SK-N-SH treated with all-trans-retinoic acid at 6 μM for 48 hours (cell line): ENCODE measurements at regions not wholly inside any gene's neighbourhood (a gene's known extent, or its start where the extent isn't known, plus 50 kb on each side); places are given as distances from the start of the nearest gene placed in this dataset.

ENCODE experiments used
- ATAC-seq: fragments of 200-7000 bp; cut with Tn5 transposase; 3 replicates; pipeline ENCODE4 v1.9.1; 2020; ENCODE audit warnings: mild to moderate bottlenecking, moderate library complexity
- ARNTL ChIP-seq: fragments of 450-650 bp; formaldehyde crosslinking; IDR thresholded peaks from 2 replicates; pipeline ENCODE4 v1.5.0; 2020; ENCODE audit warnings: low read depth, mild to moderate bottlenecking, moderate library complexity, borderline replicate concordance
- BACH2 ChIP-seq: fragments of 250-450 bp; sonication (Bioruptor Pico); IDR thresholded peaks from 2 replicates; pipeline ENCODE4 v1.9.0; 2021; ENCODE audit warnings: mild to moderate bottlenecking, borderline replicate concordance
- CREB5 ChIP-seq: fragments of 250-450 bp; sonication (Bioruptor Pico); IDR thresholded peaks from 2 replicates; pipeline ENCODE4 v1.5.1; 2020; ENCODE audit warnings: low read depth, mild to moderate bottlenecking, moderate library complexity
- CSDC2 ChIP-seq: fragments of 250-450 bp; sonication (Bioruptor Pico); IDR thresholded peaks from 2 replicates; pipeline ENCODE4 v1.5.0; 2020; ENCODE audit warnings: mild to moderate bottlenecking, moderate library complexity
- ESRRG ChIP-seq: fragments of 250-450 bp; sonication (Bioruptor Pico); IDR thresholded peaks from 2 replicates; pipeline ENCODE4 v1.6.1; 2021; ENCODE audit warnings: mild to moderate bottlenecking
- GLIS3 ChIP-seq: fragments of 250-450 bp; sonication (Bioruptor Pico); IDR thresholded peaks from 2 replicates; pipeline ENCODE4 v1.5.0; 2020; ENCODE audit warnings: mild to moderate bottlenecking, moderate library complexity
- ISL1 ChIP-seq: fragments of 250-450 bp; sonication (Bioruptor Pico); IDR thresholded peaks from 2 replicates; pipeline ENCODE4 v2.1.2; 2022; ENCODE audit warnings: mild to moderate bottlenecking, moderate library complexity
- OSR1 ChIP-seq: fragments of 250-450 bp; sonication (Bioruptor Pico); IDR thresholded peaks from 2 replicates; pipeline ENCODE4 v1.8.0; 2022; ENCODE audit warnings: moderate library complexity, mild to moderate bottlenecking, inconsistent platforms
- PPARA ChIP-seq: fragments of 250-450 bp; sonication (Bioruptor Pico); IDR thresholded peaks from 2 replicates; pipeline ENCODE4 v1.5.0; 2020; ENCODE audit warnings: mild to moderate bottlenecking, borderline replicate concordance
- RARB ChIP-seq: fragments of 250-450 bp; sonication (Bioruptor Pico); IDR thresholded peaks from 2 replicates; pipeline ENCODE4 v1.8.0; 2021; ENCODE audit warnings: mild to moderate bottlenecking, moderate library complexity
- SNAI2 ChIP-seq: fragments of 250-450 bp; sonication (Bioruptor Pico); IDR thresholded peaks from 2 replicates; pipeline ENCODE4 v1.5.0; 2020; ENCODE audit warnings: mild to moderate bottlenecking, moderate library complexity
- TCF4 ChIP-seq: fragments of 250-450 bp; sonication (Bioruptor Pico); IDR thresholded peaks from 2 replicates; pipeline ENCODE4 v1.8.0; 2021; ENCODE audit warnings: mild to moderate bottlenecking, moderate library complexity, borderline replicate concordance
- TOX ChIP-seq: fragments of 250-450 bp; sonication (Bioruptor Pico); IDR thresholded peaks from 2 replicates; pipeline ENCODE4 v1.8.0; 2021; ENCODE audit warnings: mild to moderate bottlenecking, moderate library complexity, borderline replicate concordance
- ZC3H10 ChIP-seq: fragments of 250-450 bp; sonication (Bioruptor Pico); IDR thresholded peaks from 2 replicates; pipeline ENCODE4 v1.5.1; 2021; ENCODE audit warnings: mild to moderate bottlenecking, moderate library complexity
- ZFP3 ChIP-seq: fragments of 250-450 bp; sonication (Bioruptor Pico); IDR thresholded peaks from 2 replicates; pipeline ENCODE4 v1.5.0; 2020; ENCODE audit warnings: mild to moderate bottlenecking, moderate library complexity
- ZFP30 ChIP-seq: fragments of 450-650 bp; formaldehyde crosslinking; IDR thresholded peaks from 2 replicates; pipeline ENCODE4 v1.5.0; 2022; ENCODE audit warnings: mild to moderate bottlenecking, moderate library complexity
- ZNF565 ChIP-seq: fragments of 450-650 bp; formaldehyde crosslinking; conservative IDR thresholded peaks from 2 replicates; pipeline ENCODE4 v1.5.0; 2020; ENCODE audit warnings: low read depth, mild to moderate bottlenecking, moderate library complexity
- ZNF70 ChIP-seq: fragments of 450-650 bp; formaldehyde crosslinking; IDR thresholded peaks from 2 replicates; pipeline ENCODE4 v1.5.0; 2020; ENCODE audit warnings: mild to moderate bottlenecking, moderate library complexity
- ZNF8 ChIP-seq: fragments of 450-650 bp; formaldehyde crosslinking; IDR thresholded peaks from 2 replicates; pipeline ENCODE4 v1.5.0; 2020; ENCODE audit warnings: mild to moderate bottlenecking, moderate library complexity
- TF ChIP-seq, protein P1 (sequence below): fragments of 250-450 bp; sonication (Bioruptor Pico); IDR thresholded peaks from 2 replicates; pipeline ENCODE4 v1.8.0; 2020; ENCODE audit warnings: mild to moderate bottlenecking, moderate library complexity, borderline replicate concordance
- TF ChIP-seq, protein P2 (sequence below): fragments of 250-450 bp; sonication (Bioruptor Pico); IDR thresholded peaks from 2 replicates; pipeline ENCODE4 v1.5.0; 2020; ENCODE audit warnings: mild to moderate bottlenecking, moderate library complexity
- TF ChIP-seq, protein P3 (sequence below): fragments of 250-450 bp; sonication (Bioruptor Pico); IDR thresholded peaks from 2 replicates; pipeline ENCODE4 v1.5.1; 2021; ENCODE audit warnings: mild to moderate bottlenecking, moderate library complexity
- TF ChIP-seq, protein P4 (sequence below): fragments of 250-450 bp; sonication (Bioruptor Pico); IDR thresholded peaks from 2 replicates; pipeline ENCODE4 v1.8.0; 2021; ENCODE audit warnings: low read depth, mild to moderate bottlenecking, moderate library complexity, borderline replicate concordance

- TF ChIP-seq TCF4 (CRISPR knock-in tag) = no peak
- no peak for TF ChIP-seq ARNTL (CRISPR knock-in tag)
- no peak for TF ChIP-seq ZFP3
- TF ChIP-seq RARB = no peak
- TF ChIP-seq CSDC2 (CRISPR knock-in tag) = no peak
- TF ChIP-seq, protein P1, sequence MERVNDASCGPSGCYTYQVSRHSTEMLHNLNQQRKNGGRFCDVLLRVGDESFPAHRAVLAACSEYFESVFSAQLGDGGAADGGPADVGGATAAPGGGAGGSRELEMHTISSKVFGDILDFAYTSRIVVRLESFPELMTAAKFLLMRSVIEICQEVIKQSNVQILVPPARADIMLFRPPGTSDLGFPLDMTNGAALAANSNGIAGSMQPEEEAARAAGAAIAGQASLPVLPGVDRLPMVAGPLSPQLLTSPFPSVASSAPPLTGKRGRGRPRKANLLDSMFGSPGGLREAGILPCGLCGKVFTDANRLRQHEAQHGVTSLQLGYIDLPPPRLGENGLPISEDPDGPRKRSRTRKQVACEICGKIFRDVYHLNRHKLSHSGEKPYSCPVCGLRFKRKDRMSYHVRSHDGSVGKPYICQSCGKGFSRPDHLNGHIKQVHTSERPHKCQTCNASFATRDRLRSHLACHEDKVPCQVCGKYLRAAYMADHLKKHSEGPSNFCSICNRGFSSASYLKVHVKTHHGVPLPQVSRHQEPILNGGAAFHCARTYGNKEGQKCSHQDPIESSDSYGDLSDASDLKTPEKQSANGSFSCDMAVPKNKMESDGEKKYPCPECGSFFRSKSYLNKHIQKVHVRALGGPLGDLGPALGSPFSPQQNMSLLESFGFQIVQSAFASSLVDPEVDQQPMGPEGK (CRISPR knock-in tag) = no peak
- TF ChIP-seq PPARA (CRISPR knock-in tag) = no peak
- no peak for TF ChIP-seq TOX (CRISPR knock-in tag)
- TF ChIP-seq ISL1 (CRISPR knock-in tag) = no peak
- no peak for TF ChIP-seq ESRRG (CRISPR knock-in tag)
- TF ChIP-seq ZNF70 (CRISPR knock-in tag) = no peak
- TF ChIP-seq, protein P2, sequence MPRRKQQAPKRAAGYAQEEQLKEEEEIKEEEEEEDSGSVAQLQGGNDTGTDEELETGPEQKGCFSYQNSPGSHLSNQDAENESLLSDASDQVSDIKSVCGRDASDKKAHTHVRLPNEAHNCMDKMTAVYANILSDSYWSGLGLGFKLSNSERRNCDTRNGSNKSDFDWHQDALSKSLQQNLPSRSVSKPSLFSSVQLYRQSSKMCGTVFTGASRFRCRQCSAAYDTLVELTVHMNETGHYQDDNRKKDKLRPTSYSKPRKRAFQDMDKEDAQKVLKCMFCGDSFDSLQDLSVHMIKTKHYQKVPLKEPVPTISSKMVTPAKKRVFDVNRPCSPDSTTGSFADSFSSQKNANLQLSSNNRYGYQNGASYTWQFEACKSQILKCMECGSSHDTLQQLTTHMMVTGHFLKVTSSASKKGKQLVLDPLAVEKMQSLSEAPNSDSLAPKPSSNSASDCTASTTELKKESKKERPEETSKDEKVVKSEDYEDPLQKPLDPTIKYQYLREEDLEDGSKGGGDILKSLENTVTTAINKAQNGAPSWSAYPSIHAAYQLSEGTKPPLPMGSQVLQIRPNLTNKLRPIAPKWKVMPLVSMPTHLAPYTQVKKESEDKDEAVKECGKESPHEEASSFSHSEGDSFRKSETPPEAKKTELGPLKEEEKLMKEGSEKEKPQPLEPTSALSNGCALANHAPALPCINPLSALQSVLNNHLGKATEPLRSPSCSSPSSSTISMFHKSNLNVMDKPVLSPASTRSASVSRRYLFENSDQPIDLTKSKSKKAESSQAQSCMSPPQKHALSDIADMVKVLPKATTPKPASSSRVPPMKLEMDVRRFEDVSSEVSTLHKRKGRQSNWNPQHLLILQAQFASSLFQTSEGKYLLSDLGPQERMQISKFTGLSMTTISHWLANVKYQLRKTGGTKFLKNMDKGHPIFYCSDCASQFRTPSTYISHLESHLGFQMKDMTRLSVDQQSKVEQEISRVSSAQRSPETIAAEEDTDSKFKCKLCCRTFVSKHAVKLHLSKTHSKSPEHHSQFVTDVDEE = no peak
- no peak for TF ChIP-seq ZFP30 (CRISPR knock-in tag)
- TF ChIP-seq ZNF8 = no peak
- TF ChIP-seq BACH2 (CRISPR knock-in tag) = no peak
- no peak for TF ChIP-seq GLIS3 (CRISPR knock-in tag)
- no peak for TF ChIP-seq CREB5 (CRISPR knock-in tag)
- no peak for TF ChIP-seq ZC3H10 (CRISPR knock-in tag)
- TF ChIP-seq ZNF565 (CRISPR knock-in tag) = no peak
- ATAC-seq = no peak
Observed at GRCh38 chr5:66425842-66426241, 170.4 kb upstream of the MAST4 start.

DNA sequence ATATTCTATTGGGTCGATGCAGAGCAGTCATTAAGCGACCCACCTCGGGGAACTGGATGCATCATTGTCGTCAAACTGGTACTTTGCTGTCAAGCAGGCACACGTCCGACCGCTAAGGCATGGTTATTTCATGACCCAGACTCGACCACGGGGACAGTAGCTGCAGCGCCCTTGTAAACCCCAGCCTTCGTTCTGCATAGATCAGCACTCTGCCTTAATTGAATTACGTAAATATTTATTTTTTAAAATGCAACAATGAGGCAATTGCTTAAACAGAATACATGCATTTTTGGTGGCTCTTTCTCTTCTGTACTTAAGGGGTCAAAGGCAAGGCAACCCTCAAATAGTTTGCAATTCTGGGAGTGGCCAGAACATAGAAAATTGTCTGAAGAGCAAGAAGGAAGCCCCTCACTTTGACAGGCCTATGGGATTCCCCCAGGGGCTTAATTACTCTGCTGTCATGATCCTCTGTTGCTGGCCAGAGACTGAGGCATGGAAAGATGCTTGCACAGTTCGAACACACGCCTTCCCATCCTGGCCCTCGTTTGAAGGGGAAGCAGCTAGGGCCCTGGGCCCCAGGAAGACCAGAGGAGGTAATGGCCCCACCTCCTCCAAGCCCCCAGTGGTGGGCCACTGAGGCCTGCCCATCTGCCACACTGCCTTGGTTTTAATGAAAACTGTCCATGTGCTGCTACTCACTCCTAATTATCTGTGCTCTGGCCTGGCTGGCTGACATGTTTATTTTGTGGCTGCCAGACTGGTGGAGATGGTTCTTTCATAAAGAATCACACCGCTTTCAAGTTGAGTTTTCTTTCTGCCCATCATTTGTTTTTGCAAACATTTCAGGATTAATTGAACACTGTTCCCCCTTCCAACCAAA is 169.7 kb upstream of the MAST4 start:
- TF ChIP-seq ESRRG (CRISPR knock-in tag) = no peak
- TF ChIP-seq CREB5 (CRISPR knock-in tag) = no peak
- TF ChIP-seq ZNF8 = no peak
- ATAC-seq = no peak

GRCh38 chr5:66427139-66427442 is 169.1 kb upstream of the MAST4 start:
- ATAC-seq = no peak
- no peak for TF ChIP-seq ZNF8
- TF ChIP-seq, protein P3, sequence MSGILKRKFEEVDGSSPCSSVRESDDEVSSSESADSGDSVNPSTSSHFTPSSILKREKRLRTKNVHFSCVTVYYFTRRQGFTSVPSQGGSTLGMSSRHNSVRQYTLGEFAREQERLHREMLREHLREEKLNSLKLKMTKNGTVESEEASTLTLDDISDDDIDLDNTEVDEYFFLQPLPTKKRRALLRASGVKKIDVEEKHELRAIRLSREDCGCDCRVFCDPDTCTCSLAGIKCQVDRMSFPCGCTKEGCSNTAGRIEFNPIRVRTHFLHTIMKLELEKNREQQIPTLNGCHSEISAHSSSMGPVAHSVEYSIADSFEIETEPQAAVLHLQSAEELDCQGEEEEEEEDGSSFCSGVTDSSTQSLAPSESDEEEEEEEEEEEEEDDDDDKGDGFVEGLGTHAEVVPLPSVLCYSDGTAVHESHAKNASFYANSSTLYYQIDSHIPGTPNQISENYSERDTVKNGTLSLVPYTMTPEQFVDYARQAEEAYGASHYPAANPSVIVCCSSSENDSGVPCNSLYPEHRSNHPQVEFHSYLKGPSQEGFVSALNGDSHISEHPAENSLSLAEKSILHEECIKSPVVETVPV = no peak
- TF ChIP-seq, protein P1 (CRISPR knock-in tag) = no peak
- no peak for TF ChIP-seq RARB
- TF ChIP-seq ZNF70 (CRISPR knock-in tag) = no peak
- no peak for TF ChIP-seq TOX (CRISPR knock-in tag)
- TF ChIP-seq CSDC2 (CRISPR knock-in tag) = no peak
- no peak for TF ChIP-seq ZFP3
- no peak for TF ChIP-seq TCF4 (CRISPR knock-in tag)
- no peak for TF ChIP-seq ARNTL (CRISPR knock-in tag)
- no peak for TF ChIP-seq ZFP30 (CRISPR knock-in tag)
- TF ChIP-seq, protein P4, sequence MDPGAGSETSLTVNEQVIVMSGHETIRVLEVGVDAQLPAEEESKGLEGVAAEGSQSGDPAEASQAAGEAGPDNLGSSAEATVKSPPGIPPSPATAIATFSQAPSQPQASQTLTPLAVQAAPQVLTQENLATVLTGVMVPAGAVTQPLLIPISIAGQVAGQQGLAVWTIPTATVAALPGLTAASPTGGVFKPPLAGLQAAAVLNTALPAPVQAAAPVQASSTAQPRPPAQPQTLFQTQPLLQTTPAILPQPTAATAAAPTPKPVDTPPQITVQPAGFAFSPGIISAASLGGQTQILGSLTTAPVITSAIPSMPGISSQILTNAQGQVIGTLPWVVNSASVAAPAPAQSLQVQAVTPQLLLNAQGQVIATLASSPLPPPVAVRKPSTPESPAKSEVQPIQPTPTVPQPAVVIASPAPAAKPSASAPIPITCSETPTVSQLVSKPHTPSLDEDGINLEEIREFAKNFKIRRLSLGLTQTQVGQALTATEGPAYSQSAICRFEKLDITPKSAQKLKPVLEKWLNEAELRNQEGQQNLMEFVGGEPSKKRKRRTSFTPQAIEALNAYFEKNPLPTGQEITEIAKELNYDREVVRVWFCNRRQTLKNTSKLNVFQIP (CRISPR knock-in tag) = no peak
- TF ChIP-seq PPARA (CRISPR knock-in tag) = no peak
- TF ChIP-seq CREB5 (CRISPR knock-in tag) = no peak
- TF ChIP-seq OSR1 = no peak
- no peak for TF ChIP-seq SNAI2 (CRISPR knock-in tag)
- TF ChIP-seq ISL1 (CRISPR knock-in tag) = no peak
